CD4-positive, alpha-beta T cell treated with Interleukin-21 for 1 hour (primary cell): ENCODE measurements at regions not wholly inside any gene's neighbourhood (a gene's known extent, or its start where the extent isn't known, plus 50 kb on each side); places are given as distances from the start of the nearest gene placed in this dataset.
"Not testable (repeated sequence)": the region's sequence is repeated elsewhere in the genome, so short reads cannot be mapped to it uniquely, and the experiment has no call there.

ENCODE experiments used
- DNase-seq: peaks from one replicate; pipeline ENCODE4 v3.0.0-alpha.2; 2020

DNA sequence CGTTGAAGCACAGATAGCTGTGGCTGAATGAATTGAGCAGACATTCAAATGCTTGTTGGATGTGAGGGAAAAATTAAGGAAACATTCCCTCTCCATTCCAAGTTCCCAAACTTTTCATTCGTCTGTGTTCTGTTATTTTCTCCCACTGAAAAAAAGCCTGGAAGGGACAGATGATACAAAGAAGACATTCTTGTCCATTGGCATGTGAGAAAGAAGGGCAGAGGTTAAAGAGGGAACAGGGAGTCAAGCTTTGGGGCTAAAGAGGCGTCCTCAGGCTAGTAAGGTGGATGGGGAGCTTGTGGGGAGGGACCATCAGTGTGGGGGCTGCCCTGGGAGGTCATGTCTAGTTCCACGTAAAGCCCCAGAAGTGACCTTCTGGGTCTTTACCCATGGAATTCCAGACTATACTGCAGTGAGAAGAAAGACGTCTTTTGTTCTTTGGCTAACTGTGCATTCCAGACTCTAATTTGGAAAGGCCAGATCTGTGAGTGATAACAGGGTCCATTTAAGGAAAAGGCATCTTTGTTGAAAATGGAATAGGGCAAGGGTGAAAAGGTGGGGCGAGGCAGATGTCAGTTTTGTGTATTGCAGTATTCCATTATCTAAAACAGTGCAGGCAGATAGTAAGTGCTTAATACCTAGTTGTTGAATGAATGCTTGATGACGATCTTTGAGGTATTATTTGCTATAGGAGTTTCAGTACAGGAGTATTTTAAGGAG lies 117.5 kb downstream of the SOX4 start:
- DNase-seq = no peak

DNA sequence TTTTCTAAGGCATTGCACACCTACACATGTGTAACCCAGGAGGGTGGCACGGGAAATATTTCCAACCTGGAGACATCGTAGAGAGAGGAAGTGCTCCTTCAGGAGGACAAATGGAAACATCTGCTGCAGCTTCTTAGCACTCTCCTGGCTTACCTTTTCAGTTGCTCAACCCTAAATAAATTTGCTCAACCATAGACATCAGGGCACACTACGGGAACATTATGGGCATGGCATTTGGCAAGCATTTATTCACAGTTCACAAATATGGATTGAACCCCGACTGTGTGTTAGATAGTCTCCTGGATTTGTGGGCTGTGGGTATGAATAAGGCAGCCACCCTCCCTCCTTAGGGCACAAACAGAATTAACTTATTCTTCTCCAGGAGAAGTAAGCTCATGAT lies 118.7 kb downstream of the SOX4 start:
- DNase-seq = no peak

DNA sequence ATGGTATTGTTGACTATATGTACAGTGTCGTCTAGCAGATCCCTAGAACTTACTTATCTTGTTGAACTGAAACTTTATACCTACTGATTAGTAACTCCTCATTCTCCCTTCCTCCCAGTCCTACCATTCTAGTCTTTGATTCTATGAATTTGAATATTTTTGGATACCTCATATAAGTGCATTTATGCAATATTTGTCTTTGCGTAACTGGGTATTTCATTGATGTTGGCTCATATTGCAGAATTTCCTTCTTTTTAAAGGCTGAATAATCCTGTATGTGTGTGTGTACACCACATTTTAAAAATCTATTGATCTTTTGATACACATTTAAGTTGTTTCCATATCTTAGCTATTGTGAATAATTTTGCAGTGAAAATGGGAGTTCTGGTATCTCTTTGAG lies 119.9 kb downstream of the SOX4 start:
- DNase-seq = no peak

DNA sequence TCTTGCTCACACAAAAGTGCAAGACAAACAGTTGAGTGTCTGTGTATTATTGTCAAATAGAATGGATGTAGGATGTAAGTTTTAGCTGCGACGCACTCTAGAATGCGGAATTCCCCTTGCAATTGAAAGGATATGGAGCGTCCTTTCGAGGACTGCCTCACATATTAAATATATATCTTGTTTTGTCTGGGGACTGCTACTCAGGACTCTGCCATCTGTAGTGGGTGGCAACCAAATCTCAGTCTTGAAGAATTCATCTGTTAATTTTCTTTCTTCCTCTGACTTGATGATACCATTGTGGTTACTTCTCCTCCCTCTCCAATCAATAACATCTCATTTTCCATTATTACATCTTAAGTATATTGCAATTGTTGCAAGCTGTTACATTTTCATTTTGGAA lies 121.6 kb downstream of the SOX4 start:
- DNase-seq = no peak

DNA sequence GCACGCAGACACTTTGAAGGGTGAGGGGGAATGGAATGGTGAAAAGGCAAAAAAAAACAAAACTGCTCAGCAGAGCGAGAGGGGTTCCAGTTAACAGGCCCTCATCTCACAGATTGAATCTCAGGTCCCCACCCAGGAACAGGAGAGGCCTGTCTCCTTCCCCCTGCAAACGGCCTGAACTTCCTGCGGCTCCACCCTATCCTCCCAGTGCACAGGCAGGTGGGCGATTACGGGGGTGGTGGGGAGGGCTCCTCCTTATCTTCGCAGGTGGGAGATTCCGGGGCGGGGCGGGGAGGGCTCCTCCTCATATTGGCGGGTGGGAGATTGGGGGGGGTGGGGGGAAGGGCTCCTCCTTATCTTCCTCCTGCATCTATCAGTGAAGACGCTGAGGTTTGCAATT lies 129.0 kb downstream of the SOX4 start:
- DNase-seq = no peak

DNA sequence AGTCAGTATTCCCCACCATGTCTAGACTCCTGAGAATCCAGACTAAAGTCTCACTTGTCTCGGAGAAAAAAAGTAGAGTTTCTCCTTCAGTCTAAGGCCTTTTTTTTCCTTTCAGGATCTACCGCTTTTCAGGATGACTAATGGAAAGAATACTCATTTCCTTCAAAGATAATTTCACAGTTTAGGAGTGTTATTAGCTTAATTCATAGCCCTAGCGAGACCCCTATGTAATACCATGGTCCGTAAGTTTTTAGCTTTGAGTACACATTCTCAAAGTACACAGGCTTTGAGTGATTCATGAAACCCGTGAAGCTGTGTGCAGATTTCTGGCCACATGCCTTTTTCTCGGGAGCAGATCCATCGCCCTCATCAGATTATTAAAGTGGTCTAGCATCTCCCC lies 133.1 kb downstream of the SOX4 start:
- DNase-seq = no peak

DNA sequence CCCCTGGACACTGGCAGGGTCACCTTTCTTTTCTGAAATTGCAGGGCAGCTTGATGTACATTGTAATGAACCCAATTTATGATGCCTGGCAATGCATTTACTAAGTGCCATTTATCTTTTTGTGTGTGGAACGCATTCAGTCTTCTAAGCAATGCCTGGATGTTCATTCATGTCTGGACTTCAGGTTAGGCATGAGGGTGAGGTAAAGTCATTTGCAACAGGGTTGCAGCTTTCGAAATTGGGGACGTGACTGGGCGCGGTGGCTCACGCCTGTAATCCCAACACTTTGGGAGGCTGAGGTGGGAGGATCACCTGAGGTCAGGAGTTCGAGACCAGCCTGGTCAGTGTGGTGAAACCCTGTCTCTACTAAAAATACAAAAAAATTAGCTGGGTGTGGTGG lies 134.6 kb downstream of the SOX4 start:
- no peak for DNase-seq

DNA sequence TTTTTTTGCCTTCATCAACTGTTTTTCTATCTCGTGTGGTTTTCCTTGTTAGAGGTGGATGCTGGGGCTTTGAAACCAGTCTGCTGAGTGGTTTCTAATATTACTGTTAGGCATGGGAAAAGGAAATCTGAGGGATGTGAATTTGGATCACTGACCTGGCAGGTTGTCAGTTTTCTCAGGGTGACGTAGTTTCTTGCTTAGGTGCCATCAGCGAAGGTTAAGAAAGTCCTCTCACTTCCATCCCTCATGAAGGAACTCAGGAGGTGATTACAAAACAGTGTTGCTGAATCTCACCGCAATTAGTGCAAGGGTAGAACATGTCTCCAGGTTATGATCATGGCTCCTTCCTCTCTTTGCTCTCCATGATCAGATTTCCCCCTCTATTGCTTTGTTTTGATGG lies 135.9 kb downstream of the SOX4 start:
- DNase-seq = no peak

DNA sequence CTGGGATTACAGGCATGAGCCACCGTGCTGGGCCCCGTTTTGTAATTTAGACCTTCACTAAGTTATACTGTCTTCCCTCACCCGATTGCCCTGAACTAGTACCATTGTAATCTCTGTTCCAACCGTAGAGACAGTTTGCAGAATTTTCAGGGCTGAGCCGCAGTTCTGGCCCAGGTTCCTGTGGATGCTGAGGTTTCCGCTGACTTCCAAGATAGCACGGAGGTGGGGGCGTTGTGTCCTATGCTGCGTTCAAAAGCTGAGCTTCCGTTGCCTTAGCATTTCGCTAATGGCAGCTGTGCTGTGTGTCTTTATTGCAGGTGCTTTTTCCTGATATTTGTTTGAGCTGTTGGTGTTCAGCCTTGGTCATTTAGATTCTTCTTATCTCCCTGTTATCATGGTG lies 137.0 kb downstream of the SOX4 start:
- no peak for DNase-seq

DNA sequence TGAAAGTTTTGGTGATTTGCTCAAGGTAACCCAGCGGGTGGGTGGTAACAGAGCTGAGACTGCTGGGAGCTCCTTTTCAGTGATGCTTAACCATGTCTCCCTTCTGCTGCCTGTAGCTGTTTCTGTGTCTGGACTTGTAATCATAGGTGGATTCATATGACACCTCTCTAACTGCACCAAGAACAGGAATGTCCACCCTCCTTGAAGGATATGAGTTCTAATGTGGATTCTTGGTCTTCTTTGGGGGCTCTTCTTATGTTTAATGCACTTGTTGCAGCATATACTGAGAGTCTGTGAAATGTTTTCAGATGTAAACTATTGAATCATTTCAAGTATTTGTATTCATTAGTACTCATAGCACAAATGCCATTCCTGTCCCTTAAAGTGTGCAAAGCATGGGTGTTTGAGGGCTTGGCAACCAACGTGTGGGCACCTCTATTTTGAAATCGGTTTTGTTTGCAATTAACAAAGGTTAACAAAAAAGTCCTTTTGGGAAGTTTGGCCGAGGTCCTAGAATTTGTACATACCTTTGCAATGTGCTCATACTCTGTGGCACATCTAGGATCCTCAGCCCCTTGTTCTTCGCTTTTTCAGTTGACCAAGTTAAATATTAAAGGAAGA lies 138.0 kb downstream of the SOX4 start:
- DNase-seq = no peak

DNA sequence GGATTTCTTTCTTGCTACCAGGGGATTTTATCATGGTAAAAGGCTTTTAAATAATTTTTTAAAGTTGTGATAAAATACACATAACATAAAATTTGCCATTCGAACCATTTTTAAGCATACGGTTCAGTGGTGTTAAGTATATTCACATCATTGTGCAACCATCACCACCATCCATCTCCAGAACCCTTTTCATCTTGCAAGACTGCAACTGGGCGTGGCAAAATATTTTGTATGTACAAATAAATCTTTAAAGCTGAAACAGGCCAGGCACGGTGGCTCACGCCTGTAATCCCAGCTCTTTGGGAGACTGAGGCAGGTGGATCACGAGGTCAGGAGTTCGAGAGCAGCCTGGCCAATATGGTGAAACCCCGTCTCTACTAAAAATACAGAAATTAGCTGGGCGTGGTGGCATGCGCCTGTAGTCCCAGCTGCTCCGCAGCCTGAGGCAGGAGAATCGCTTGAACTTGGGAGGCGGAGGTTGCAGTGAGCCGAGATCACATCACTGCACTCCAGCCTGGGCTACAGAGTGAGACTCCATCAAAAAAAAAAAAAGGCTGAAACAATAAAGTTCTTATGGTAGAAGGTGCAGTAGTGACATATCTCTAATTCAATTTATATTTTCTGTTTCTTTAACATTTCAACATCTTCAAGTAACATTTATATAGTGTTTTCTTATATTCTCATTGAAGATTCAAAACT lies 138.6 kb downstream of the SOX4 start:
- not testable (repeated sequence) for DNase-seq

DNA sequence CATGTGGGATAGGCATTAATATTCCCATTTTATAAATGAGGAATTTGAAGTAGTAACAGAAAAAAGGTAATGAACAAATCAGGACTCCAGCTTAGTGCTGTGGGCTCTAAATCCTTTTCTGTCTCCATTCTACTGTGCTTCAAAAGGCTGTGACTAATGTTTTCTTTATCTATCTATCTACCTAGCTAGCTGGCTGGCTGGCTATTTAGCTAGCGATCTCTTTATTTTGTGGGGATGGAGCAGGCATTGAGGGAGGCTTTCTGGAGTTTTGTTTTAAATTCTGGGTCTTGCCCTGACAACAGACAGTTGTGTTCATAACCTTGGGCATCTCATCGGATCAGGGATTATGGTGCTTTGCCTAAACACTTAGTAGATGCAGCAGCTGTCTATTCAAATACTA lies 139.2 kb downstream of the SOX4 start:
- DNase-seq = no peak

DNA sequence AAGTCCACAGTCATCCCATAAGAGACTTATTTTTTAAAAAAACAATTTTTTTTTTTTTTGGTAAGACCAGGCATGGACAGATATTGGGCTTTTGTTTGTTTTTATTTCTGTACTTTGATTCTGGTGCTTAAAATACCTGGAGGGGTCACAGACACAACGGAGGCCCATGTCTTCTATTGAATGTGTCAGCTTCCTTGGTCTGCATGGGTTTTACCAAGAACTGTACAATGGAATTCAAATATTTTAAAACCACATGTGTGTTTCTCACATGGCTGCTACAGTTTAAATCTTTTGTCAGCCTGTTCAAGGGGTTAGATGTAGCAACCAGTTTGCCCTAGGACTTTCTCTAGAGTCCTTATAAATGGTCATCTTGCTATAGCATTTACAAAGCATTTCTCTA lies 139.8 kb downstream of the SOX4 start:
- no peak for DNase-seq

DNA sequence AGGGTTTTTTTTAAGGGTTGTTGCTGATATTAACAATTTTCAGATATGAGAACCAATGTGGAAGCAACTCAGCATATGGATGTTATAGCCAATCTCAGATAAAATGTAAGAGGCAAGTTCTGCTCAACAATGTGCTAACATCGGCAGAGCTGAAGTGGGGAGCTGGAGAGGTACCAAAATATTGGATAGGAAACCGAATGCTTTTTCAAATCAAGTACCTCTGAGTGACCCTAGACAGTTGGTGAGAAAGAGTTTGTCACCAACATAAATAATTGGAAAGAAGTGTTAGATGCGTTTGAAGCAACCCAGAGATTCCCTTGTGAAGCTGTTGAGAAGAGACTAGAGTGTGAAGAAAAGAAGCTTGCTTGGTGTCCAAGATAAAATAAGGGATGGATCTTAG lies 140.7 kb downstream of the SOX4 start:
- DNase-seq = no peak

DNA sequence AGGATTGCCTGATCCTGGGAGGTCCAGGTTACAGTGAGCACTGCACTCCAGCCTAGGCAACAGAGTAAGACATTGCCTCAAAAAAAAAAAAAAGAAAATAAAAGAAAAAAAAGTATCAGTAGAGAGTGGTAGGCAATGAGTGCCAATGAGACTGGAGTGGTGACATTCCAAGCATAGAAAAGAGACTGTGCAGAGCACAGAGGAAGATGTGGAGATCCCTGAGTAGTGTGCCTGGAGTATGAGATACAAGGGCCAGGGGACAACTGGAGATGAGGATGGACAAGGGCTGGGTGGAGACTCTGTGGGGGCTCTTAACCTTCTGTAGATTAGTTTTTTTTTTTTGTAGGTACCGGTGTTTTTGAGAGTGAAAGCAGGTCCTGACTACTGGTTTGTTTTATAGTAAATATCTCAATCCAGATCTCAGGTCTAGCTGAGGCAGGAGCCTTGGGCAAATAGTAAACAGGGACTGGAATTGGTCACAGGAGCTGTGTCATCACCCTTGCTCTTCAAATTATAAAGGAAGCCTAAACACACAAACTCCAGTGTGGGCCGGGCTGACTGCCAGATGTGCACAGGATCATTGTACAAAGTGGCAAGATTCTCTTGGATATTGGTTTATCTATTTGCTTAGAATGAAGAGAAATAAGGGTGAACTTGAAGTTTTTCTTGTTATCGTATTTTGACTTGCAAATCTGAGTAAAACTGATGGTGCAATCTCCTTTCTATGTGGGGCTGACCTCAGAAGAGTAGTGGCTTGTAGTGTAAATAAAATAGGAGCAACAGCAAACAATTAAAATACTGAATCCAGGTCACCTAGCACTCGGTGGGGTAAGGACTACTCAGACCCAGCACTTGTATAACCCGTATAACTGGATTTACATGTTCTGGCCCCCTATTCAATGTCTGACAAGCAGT lies 144.9 kb downstream of the SOX4 start:
- no peak for DNase-seq

DNA sequence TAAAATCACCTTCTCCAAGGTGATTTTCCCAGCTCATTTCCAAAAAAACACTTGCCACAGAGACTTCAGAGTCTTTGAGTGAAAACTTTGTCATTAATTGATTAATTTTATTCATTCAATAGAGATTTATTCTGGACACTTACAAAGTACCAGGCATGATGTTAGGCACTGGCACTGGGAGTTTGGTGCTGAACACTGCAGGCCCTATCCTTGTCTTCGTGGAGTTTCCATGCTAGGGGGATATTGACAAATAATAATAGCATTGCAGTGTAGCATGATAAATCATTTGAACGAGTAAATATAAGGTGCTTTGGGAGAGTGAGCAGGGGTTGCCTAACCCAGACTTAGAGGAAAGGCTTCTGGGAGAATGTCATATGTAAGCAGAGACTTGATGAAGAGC lies 145.7 kb downstream of the SOX4 start:
- no peak for DNase-seq

DNA sequence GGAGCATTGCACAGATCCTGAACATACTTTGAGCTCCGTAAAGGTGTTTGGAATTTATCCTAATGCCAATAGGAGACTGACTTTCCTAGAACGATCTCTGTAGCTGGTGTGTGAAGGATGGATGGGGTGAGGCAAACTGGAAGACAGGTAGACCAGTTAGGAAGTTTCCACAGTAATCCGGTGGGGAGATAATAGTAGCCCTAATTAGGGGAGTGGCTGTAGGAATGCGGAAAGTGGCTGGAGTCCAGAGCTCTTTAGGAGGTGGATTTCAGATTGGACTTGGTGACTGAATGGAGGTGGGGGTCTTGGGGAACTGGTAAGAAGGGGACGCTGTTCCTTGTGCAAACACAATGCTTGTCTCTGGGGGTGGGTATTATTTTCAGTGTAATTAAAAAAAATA lies 146.3 kb downstream of the SOX4 start:
- no peak for DNase-seq

DNA sequence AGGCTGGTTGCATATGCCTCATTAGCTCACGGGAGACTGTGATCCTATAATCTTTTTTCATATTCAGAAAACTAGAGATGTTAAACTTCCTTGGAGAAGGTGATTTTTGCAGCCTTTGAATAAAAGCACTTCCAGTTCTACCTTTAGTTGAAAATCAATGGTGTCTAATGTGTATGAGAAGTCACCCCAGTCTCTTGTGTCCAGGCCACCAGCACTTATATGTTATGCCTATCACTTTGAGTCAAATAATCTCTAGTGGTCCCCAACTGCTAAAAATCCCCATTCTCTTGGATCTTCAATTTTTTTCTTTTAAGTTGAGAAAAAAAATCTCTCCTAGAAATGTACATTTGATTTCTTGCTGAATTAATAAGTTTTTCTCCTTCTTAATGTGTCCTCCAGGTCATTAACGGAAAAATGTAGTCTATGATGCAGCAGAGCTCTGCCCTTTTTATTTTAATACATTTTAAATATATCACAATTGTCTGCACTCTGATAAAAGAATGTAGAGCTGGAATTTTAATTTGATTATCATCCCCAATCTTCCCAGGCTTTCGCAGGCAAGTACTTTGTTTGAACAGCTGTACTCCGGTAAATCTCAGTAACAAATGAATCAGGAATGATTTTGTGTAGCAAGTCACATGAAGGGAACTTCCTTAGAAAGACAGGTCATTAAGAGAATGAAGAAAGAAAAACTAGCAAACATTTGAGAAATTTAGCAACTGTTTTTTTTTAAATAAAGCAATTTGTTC lies 147.0 kb downstream of the SOX4 start:
- DNase-seq = no peak

DNA sequence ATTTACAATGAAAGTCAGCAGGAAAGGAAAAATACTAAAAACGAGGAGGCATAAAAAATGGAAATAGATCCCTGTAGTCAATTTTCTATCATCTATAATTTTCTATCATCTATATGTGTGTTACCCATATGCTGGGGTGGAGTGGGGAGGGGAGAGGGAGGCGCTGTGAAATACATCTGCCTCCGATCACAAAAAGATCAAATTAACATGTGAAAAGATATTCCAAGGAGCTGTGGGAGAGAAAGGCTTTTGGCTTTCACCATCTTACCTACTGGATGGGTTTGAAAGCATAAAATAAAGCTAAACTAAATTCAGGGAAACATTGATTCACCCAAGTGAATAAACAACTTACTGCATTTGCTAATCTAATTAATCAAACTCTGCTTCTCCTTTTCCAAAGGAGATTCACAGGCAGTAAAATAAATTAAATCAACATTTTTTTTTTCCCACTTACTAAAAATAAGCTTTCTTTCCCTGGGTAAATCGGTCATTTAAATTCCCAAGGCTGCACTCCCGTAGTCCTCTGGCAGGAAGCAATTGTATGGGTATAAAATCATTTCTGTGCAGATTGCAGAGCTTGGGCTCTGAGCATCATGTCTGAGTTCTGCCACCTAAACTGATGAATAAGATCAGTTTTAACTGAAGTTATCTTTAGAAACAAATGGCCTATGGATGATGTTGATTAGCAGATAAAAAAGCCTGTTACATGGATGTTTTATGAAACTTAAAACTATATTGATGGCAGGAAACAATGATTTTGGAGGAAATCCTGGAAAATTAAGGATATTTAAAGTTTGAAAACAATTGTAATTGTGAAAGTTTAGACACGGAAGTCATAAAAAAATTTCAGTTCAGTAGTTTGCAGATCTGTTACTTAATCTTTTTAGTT lies 147.9 kb downstream of the SOX4 start:
- no peak for DNase-seq

DNA sequence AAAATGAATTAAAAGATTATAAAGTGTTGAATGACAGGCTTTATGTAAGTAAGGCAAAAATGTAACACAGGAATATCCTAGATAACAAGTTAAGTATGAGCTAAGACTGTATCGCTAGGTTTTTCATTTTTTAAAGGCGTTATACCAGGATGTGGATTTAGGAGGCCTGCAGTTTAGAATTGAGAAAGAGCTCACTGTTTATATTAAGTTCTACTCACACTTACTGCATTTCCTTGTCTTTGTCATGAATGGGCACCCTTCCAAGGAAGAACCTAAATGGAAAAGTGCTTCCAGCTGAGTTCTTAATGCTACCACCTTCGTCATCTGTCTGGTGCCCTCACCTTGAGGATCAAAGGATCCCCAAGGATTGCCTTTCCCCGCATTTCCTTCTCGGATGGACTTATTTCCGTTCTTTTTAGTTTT lies 148.7 kb downstream of the SOX4 start:
- no peak for DNase-seq

DNA sequence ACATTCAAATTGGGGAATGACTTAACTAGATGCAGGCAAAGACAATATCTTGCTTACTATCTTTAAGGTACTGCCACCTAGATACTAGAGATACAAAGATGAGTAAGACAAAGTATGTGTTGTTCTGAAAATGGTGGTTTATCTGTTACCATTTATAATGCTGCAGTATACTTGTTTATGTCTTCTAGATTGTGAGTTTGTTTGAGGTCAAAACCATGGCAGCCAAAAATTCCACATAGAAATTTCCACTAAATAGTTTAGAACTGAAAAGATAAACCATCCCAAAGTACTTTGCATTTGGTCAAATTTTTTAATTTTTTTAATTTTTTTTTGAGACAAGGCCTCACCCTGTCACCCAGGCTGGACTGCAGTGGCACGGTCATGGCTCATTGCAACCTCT lies 150.8 kb downstream of the SOX4 start:
- DNase-seq = no peak
